ENCODE measurements at regions not wholly inside any gene's neighbourhood (a gene's known extent, or its start where the extent isn't known, plus 50 kb on each side); places are given as distances from the start of the nearest gene placed in this dataset.

- TF ChIP-seq ZFP3 (CRISPR knock-in tag; IDR thresholded peaks at IDR 0.05) (no peak), ESRRG (CRISPR knock-in tag; IDR thresholded peaks at IDR 0.05) (no peak), RARB (CRISPR knock-in tag; IDR thresholded peaks at IDR 0.05) (no peak)
Observed at GRCh38 chr7:115135146-115135545, 213.3 kb downstream of the MDFIC start.

Data from SK-N-SH treated with all-trans-retinoic acid at 6 μM for 48 hours (cell line).